HAP-1 (cell line): ENCODE measurements at regions not wholly inside any gene's neighbourhood (a gene's known extent, or its start where the extent isn't known, plus 50 kb on each side); places are given as distances from the start of the nearest gene placed in this dataset.
"Not testable (repeated sequence)": the region's sequence is repeated elsewhere in the genome, so short reads cannot be mapped to it uniquely, and the experiment has no call there.

ENCODE experiments used
- DNase-seq, 2 experiments: peaks; one replicate each; pipeline ENCODE4 v3.0.0-alpha.2; 2016 to 2020; ENCODE audit warnings: low spot score in 2 of 2
- H3K27me3 ChIP-seq: fragments of 250-450 bp; sonication (Bioruptor Pico); 2 replicates; pipeline ENCODE4 v1.5.1; 2020; ENCODE audit warnings: low read depth, mild to moderate bottlenecking, moderate library complexity
- H3K36me3 ChIP-seq: fragments of 250-450 bp; sonication (Bioruptor Pico); replicated peaks from 2 replicates; pipeline ENCODE4 v1.5.1; 2020; ENCODE audit warnings: mild to moderate bottlenecking
- H3K4me1 ChIP-seq: fragments of 250-450 bp; sonication (Bioruptor Pico); 2 replicates; pipeline ENCODE4 v1.5.1; 2020; ENCODE audit warnings: mild to moderate bottlenecking
- H3K4me3 ChIP-seq: fragments of 250-450 bp; sonication (Bioruptor Pico); 2 replicates; pipeline ENCODE4 v1.5.1; 2020; ENCODE audit warnings: mild to moderate bottlenecking, moderate library complexity
- H3K9me3 ChIP-seq: fragments of 250-450 bp; sonication (Bioruptor Pico); 2 replicates; pipeline ENCODE4 v1.5.1; 2020; ENCODE audit warnings: mild to moderate bottlenecking, moderate library complexity
- in situ Hi-C: fragments of 300-500 bp; cut with MboI; formaldehyde crosslinking; loops from 3 replicates; pipeline ENCODE4 v1.14.3; 2020; ENCODE audit warnings: low sequenced_read_pairs, inconsistent platforms, mixed read lengths

DNA sequence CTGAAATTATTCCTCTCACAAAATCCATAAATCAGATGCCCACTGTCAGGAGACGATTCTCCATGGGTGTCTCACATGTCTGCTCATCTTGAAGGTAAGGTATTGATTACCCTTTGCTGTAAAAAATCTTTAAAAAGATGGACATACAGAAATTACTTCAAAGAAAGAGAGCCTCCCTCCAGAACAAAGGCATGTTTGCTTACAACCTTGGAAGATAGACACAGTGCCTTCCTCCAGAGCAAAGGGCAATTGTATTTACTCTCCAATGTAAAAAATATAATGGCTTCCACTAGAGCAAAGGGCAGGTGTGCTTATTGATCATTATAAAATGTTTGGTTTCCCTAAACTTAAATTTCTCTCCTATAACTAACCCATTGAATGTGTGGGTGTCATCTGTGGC lies 616.2 kb downstream of the ANKRD50 start:
- Histone ChIP-seq H3K4me1 (no peaks in the 10 kb centered on the region), H3K36me3 (no peaks in the 10 kb centered on the region), H3K9me3 (no peaks in the 10 kb centered on the region), H3K27me3 (no peaks in the 10 kb centered on the region), H3K4me3 (no peak overlapping the region)
- in situ Hi-C loops = no loop called here
- no peak for DNase-seq

DNA sequence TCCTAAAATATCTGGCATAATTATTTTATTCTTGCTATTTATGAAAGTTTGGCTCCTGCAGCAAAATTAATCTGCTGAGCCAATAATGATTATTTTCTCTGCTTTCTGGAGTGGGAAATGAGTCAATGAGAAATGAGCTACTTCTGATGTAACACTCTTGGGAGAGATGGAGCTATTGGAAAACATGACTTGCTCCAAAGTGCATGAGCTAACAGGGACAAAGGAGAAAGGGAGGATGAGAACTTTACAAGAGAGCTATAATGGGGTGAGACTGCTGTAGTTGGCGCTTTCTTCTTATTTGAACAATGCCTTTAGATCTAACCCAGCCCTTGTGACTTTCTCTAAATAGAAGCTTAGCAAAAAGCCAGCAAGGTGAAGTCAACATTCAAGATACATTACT lies 615.1 kb downstream of the ANKRD50 start:
- Histone ChIP-seq H3K36me3 (no peaks in the 10 kb centered on the region), H3K4me3 (no peak overlapping the region), H3K4me1 (no peaks in the 10 kb centered on the region), H3K9me3 (no peaks in the 10 kb centered on the region), H3K27me3 (no peaks in the 10 kb centered on the region)
- no peak for DNase-seq
- in situ Hi-C loops = no loop called here

DNA sequence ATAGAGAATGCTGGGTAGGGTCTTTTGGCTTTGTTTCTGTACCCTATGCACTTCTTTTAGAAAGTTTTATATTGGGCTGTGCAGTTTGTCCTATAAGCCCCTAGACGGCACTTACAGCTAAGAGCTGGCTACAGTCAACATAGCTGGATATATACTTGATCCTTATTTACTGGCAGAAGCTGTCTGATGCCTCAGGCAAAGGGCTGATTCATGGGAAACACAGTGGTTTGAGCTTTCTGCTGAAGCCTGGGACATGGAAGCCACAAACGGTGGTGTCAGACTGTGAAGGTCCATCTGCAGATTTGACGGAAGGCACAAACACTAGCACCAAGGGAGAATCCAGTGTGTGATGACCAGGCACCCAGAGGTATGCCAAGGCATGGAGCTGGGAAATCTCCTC lies 608.4 kb downstream of the ANKRD50 start:
- no peaks in the 10 kb centered on the region for H3K4me1 ChIP-seq
- in situ Hi-C loops = loop anchor here (25.0 kb wide), 1 partner anchor 992 kb away; no protein-coding TSS in a partner anchor
- DNase-seq = no peak

DNA sequence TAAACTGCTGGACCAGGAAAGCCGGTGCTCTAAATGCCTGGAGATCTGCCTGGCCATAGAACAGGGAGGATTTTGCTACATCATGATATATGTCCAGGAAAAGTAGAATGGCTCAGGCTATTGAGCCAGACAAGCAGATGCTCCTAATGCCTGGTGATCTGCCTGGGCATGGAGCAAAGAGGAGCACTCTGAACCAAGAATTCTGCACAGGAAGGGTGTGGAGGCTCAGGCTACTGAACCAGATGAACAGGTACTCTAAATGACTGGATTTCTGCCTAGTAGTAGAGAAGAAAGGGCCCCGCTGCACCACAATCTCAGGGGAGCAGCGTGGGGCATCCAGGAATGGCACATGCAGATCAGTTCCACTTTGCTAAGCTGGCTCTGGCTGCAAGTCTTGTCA lies 607.9 kb downstream of the ANKRD50 start:
- no peaks in the 10 kb centered on the region for H3K27me3 ChIP-seq
- H3K36me3 ChIP-seq = no peaks in the 10 kb centered on the region
- no peaks in the 10 kb centered on the region for H3K9me3 ChIP-seq
- H3K4me1 ChIP-seq = no peaks in the 10 kb centered on the region
- H3K4me3 ChIP-seq = no peak overlapping the region
- in situ Hi-C loops = loop anchor here (25.0 kb wide), 1 partner anchor 992 kb away; no protein-coding TSS in a partner anchor
- no peak for DNase-seq

More for the DNA sequence above, 608.4 kb downstream of the ANKRD50 start:
- Histone ChIP-seq H3K27me3 (no peaks in the 10 kb centered on the region), H3K36me3 (no peaks in the 10 kb centered on the region), H3K9me3 (no peaks in the 10 kb centered on the region), H3K4me3 (no peak overlapping the region)

DNA sequence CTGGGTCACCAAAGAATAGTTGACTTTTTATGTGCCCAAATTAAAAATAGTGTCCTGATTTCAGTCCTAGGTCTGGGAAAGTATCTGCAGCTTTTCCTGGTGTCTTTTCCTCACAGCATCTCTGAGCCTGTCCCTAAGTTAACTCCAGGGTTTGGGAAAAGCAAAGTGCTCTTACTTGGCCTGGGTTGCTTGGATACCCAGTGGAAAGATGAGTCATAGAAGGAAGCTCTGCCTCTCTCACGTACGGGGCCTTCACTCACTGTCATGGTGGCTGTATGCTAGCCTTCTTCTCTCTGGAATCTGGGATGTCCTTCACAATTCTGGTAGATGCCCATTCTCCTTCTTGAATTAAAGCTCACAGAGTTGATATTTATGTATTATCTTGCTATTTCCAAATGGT lies 607.3 kb downstream of the ANKRD50 start:
- Histone ChIP-seq H3K9me3 (no peaks in the 10 kb centered on the region), H3K27me3 (no peaks in the 10 kb centered on the region), H3K36me3 (no peaks in the 10 kb centered on the region), H3K4me3 (no peak overlapping the region), H3K4me1 (no peaks in the 10 kb centered on the region)
- in situ Hi-C loops = loop anchor here (25.0 kb wide), 1 partner anchor 993 kb away; no protein-coding TSS in a partner anchor
- DNase-seq = no peak

DNA sequence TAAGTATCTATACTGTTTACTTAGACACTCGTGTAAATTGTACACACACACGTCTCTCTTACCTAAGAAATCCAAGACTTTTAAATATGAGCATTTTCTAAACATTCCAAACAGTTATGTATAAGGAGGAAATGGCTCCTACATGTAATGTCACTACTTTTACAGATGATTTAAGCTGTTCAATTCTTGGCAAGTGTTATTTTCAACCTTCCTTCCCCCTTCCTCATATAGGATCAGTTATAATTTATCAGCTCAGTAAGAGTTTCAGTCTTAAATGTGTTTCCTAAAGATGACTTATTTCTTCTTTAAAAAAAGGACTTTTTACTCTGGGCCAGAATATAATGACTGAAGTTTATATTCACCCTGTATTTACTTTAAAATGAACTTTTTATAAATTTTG lies 601.1 kb downstream of the ANKRD50 start:
- in situ Hi-C loops = loop anchor here (25.0 kb wide), 1 partner anchor 999 kb away; no protein-coding TSS in a partner anchor
- H3K27me3 ChIP-seq = no peaks in the 10 kb centered on the region
- H3K9me3 ChIP-seq = no peaks in the 10 kb centered on the region
- no peaks in the 10 kb centered on the region for H3K36me3 ChIP-seq
- no peak for DNase-seq
- no peak overlapping the region for H3K4me3 ChIP-seq
- no peaks in the 10 kb centered on the region for H3K4me1 ChIP-seq

DNA sequence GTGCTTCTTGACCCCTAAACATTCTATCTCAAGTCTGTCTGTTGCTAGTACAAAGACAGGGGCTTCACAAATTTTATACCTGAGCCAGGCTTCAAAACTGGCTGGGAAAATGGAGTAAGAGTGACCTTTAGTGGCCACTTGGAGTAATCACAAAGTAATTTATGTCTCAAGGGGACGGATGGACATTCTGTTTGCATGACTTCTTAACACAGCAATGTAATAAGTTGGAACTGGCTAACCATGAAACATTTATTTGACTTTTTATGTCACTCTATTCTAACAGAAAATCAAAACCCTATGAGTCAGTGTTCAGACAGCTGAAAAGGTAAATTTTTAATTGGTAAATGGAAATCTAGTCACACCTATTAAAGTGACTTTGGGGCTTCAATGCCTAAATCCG lies 600.6 kb downstream of the ANKRD50 start:
- DNase-seq = peak; percentile 42 to 79
- Histone ChIP-seq H3K9me3 (no peaks in the 10 kb centered on the region), H3K4me1 (no peaks in the 10 kb centered on the region), H3K27me3 (no peaks in the 10 kb centered on the region), H3K4me3 (no peak overlapping the region), H3K36me3 (no peaks in the 10 kb centered on the region)
- in situ Hi-C loops = loop anchor here (25.0 kb wide), 1 partner anchor 1000 kb away; no protein-coding TSS in a partner anchor

DNA sequence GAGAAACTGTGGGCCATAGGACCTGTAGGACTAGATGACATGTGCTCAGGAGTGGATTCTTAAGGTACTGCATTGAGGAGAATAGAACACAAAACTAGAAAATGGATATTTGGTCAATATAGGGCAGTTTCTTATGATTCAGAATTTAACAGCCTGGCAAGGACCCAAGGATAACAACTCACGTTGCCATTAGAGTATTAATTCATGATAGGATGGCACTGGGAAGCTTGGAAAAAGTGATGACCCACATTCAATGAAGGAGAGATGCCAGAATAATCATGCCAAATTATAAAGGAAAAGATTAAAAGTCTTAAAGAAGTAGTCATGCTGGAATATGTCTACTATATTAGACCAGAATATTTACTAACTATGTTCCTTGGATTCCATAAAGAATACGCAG lies 594.5 kb downstream of the ANKRD50 start:
- Histone ChIP-seq H3K36me3 (no peaks in the 10 kb centered on the region), H3K4me3 (no peak overlapping the region), H3K4me1 (peaks cover 2% of the 10 kb centered on the region; the same call in 1 of the 2 replicates), H3K9me3 (no peaks in the 10 kb centered on the region), H3K27me3 (no peaks in the 10 kb centered on the region)
- DNase-seq = no peak
- in situ Hi-C loops = loop anchor here (25.0 kb wide), 1 partner anchor 1006 kb away; no protein-coding TSS in a partner anchor

DNA sequence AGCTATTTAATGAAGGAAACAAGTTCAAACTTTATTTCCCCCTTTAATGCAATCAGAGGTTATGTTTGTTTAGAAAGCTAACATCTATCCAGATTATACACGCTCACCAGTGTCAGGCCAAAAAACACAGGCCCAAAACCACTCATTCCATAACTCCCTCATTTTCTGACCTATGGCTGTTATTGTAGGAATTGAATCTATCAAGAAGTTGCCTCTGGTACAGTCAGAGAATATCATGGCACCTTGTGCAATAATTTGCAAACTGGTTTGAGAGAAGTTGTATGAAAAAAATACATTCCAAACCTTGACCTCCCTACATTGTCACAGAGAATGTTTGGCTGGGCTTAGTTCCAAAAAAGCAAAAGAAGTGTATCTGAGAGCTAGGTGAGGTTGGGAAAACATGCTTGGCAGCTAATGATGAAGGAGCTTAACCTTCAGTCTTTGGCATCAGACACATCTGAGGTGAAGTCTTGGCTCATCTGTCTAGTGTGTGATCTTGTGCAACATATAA lies 591.0 kb downstream of the ANKRD50 start:
- in situ Hi-C loops = loop anchor here (25.0 kb wide), 1 partner anchor 1009 kb away; no protein-coding TSS in a partner anchor
- no peak for DNase-seq
- Histone ChIP-seq H3K36me3 (no peaks in the 10 kb centered on the region), H3K9me3 (no peaks in the 10 kb centered on the region), H3K27me3 (no peaks in the 10 kb centered on the region), H3K4me1 (peaks cover 4% of the 10 kb centered on the region; the same call in 1 of the 2 replicates), H3K4me3 (no peak overlapping the region)

DNA sequence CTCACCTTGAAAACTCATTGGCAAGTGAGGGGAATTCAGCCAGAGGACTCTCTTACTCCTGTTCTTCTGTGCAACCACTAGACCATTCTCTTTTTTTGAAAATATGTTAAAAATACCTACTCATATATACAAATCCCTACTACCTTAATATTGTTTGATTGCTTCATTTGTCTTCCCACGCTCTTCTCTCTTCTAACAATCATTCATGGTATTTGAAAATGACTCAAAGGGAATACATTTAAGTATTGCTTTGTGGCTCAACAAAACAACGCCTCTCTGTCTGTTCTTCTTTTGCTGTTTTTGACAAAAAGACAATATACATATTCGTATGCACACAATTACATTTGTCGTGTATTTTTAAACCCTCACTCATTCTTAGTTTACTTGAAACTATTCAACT lies 589.4 kb downstream of the ANKRD50 start:
- Histone ChIP-seq H3K36me3 (no peaks in the 10 kb centered on the region), H3K9me3 (no peaks in the 10 kb centered on the region), H3K27me3 (no peaks in the 10 kb centered on the region), H3K4me3 (no peak overlapping the region), H3K4me1 (peaks cover 4% of the 10 kb centered on the region; the same call in 1 of the 2 replicates)
- DNase-seq = peak in 1 of 2 experiments; percentile 18
- in situ Hi-C loops = loop anchor here (25.0 kb wide), 1 partner anchor 1011 kb away; no protein-coding TSS in a partner anchor

DNA sequence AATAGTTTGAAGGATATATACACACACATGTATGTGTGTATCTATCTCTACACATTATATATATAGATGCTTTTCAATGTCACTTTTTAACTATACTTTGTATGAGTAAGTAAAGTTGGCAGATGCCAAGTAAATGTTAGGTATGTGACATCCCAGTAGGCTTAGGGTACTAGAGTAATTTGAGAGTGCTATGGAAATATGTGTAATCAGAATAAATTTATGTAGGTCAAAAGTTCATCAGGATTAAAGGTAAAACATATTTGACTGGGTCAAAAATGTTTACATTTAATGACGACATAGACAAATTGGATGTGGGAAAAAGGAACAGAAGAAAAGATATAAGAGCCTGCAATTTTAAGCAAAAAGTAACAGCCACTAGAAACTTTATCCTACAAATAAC lies 588.8 kb downstream of the ANKRD50 start:
- no peaks in the 10 kb centered on the region for H3K36me3 ChIP-seq
- DNase-seq = no peak
- no peaks in the 10 kb centered on the region for H3K9me3 ChIP-seq
- no peak overlapping the region for H3K4me3 ChIP-seq
- H3K27me3 ChIP-seq = no peaks in the 10 kb centered on the region
- in situ Hi-C loops = loop anchor here (25.0 kb wide), 1 partner anchor 1011 kb away; no protein-coding TSS in a partner anchor
- H3K4me1 ChIP-seq = peaks cover 4% of the 10 kb centered on the region; the same call in 1 of the 2 replicates

DNA sequence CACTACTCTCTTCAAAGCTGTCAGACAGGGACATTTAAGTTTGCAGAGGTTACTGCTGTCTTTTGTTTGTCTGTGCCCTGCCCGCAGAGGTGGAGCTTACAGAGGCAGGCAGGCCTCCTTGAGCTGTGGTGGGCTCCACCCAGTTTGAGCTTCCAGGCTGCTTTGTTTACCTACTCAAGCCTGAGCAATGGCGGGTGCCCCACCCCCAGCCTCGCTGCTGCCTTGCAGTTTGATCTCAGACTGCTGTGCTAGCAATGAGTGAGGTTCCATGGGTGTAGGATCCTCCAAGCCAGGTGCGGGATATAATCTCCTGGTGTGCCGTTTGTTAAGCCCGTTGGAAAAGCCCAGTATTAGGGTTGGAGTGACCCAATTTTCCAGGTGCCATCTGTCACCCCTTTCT lies 581.2 kb downstream of the ANKRD50 start:
- H3K9me3 ChIP-seq, in situ Hi-C loops: not testable (repeated sequence)

DNA sequence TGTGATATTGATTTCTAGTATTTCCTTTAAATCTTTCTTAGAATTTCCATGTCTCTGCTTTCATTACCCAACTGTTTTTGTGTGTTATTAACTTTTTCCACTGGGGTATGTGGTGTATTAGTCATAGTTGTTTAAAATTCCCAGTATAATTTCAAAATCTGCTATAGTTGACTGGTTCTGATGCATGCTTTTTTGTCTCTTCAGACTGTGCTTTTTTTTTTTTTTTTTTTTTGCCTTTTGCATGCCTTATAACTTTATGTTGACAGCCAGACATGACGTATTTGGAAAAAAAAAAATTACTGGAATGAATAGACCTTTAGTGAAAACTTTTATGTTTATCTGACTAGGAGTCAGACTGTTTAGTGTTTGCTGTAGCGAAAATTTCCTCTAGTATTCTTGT lies 580.4 kb downstream of the ANKRD50 start:
- Histone ChIP-seq H3K4me3 (no peak overlapping the region), H3K36me3 (no peaks in the 10 kb centered on the region), H3K27me3 (no peaks in the 10 kb centered on the region), H3K9me3 (no peaks in the 10 kb centered on the region), H3K4me1 (no peaks in the 10 kb centered on the region)
- DNase-seq = no peak
- in situ Hi-C loops = no loop called here

More for the DNA sequence above, 581.2 kb downstream of the ANKRD50 start:
- not testable (repeated sequence) for H3K4me1 ChIP-seq, DNase-seq, H3K4me3 ChIP-seq, H3K27me3 ChIP-seq, H3K36me3 ChIP-seq

DNA sequence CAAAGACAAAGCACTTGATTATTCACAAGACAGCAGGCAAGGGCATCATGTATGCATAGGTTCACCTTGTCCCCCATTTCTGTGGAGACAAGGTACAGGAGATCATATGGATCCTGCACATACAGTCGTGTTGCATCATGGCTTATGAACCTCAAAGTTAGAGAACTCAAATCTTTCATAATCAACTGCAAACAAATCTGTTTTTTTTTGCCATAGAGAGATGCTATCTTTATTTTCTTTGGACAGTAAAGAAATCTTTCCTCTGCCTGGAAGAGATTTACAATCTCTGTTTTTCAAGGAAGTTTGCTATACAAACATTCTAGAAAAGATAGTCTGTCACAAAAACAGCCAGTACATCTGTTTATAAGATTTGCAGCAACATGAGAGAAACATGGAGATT lies 578.8 kb downstream of the ANKRD50 start:
- Histone ChIP-seq H3K36me3 (no peaks in the 10 kb centered on the region), H3K4me3 (no peak overlapping the region), H3K9me3 (no peaks in the 10 kb centered on the region), H3K27me3 (no peaks in the 10 kb centered on the region), H3K4me1 (no peaks in the 10 kb centered on the region)
- DNase-seq = no peak
- in situ Hi-C loops = no loop called here
